NCI-H1092 treated with DMSO at 0.1 percent for 48 hours (cell line): ENCODE measurements at regions not wholly inside any gene's neighbourhood (a gene's known extent, or its start where the extent isn't known, plus 50 kb on each side); places are given as distances from the start of the nearest gene placed in this dataset.
"Not testable (repeated sequence)": the region's sequence is repeated elsewhere in the genome, so short reads cannot be mapped to it uniquely, and the experiment has no call there.

ENCODE experiments used
- DNase-seq: peaks from one replicate; lab custom pipeline; 2025; lab: John Stamatoyannopoulos, UW

- no peak for DNase-seq
These were observed 113.9 kb upstream of the DYRK2 start for GRCh38 chr12:67534681-67535080.

GRCh38 chr12:67535176-67535575 is 113.4 kb upstream of the DYRK2 start:
- no peak for DNase-seq

GRCh38 chr12:67535971-67536370 is 112.6 kb upstream of the DYRK2 start:
- no peak for DNase-seq

GRCh38 chr12:67539329-67539728 is 109.2 kb upstream of the DYRK2 start:
- no peak for DNase-seq

- DNase-seq: no peak
These were observed 108.6 kb upstream of the DYRK2 start for GRCh38 chr12:67539946-67540345.

DNA sequence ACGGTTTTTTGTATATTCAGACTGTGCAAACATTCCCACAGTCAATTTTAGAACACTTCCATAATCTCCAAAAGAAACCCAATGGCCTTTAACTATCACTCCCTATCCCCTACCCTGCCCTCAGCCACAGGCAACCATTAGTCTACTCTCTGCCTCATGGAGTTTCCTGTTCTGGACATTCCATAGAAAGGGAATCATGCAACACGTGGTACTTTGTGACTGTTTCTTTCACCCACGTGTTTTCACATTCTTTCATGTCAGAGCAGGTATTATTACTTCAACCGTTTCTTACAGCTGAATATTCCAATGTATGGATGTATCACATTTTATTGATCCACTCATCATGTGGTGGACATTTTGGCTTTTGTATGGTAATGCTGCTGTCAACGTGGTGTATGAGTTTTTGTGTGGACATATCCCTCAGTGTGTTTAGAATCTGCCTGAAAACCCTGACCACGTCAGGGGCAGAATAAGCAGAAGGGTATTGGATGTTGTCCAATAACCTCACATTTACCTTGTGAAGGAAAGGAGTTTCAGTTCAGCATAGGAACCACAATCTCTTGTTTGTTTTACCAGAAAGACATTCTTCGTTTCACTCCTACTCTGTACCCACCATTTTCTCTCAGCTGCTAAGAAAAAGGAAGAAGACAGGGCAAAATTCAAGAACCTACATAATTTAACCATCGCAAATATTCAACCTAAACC is 107.5 kb upstream of the DYRK2 start:
- DNase-seq: no peak

GRCh38 chr12:67541625-67541991 is 106.9 kb upstream of the DYRK2 start:
- no peak for DNase-seq

GRCh38 chr12:67543021-67543770 is 105.3 kb upstream of the DYRK2 start:
- no peak for DNase-seq

GRCh38 chr12:67545298-67545697 is 103.2 kb upstream of the DYRK2 start:
- DNase-seq: no peak

GRCh38 chr12:67546746-67547145 is 101.8 kb upstream of the DYRK2 start:
- no peak for DNase-seq

- DNase-seq: not testable (repeated sequence)
These were observed 93.3 kb upstream of the DYRK2 start for GRCh38 chr12:67555075-67555717.

DNA sequence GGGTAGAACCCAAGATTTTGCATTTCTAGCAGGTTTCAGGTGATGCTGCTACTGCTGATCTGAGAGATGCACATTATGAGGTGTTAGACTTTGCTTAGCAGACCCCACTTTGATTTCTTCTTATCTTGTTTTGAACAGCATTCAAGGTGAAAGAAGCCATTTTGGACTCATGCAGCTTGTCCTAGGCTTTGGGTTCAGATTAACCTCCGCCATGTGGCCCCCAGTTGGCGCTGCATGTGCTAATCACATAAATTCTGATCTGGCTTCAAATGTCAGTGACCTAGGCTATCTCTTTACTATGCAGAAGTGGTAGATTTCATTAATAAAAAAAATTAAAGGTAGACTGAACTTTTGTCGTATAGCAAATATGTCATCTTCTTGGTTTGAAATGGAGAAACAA is 89.8 kb upstream of the DYRK2 start:
- DNase-seq: no peak

- DNase-seq: no peak
These were observed 88.8 kb upstream of the DYRK2 start for GRCh38 chr12:67559751-67560150.

- DNase-seq: no peak
These were observed 85.8 kb upstream of the DYRK2 start for GRCh38 chr12:67562513-67563287.

DNA sequence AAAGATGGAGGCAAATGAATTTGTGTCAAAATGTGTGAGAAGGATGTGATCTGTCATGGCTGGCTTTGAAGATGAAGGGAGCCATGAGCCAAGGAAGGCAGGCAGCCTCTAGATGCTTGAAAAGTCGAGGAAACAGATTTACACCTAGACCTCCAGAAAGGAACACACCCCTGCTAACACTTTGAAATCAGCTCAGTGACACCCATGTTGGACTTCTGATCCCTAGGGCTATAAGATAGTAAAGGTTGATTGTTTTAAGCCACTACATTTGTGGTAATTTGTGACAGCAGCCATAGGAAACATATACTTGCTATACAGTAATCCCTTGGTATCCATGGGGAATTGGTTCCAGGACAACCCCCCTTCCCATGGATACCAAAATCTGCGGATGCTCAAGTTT is 80.5 kb upstream of the DYRK2 start:
- DNase-seq: no peak

GRCh38 chr12:67572492-67572891 is 76.1 kb upstream of the DYRK2 start:
- DNase-seq: no peak

- no peak for DNase-seq
These were observed 75.0 kb upstream of the DYRK2 start for GRCh38 chr12:67573566-67573965.

DNA sequence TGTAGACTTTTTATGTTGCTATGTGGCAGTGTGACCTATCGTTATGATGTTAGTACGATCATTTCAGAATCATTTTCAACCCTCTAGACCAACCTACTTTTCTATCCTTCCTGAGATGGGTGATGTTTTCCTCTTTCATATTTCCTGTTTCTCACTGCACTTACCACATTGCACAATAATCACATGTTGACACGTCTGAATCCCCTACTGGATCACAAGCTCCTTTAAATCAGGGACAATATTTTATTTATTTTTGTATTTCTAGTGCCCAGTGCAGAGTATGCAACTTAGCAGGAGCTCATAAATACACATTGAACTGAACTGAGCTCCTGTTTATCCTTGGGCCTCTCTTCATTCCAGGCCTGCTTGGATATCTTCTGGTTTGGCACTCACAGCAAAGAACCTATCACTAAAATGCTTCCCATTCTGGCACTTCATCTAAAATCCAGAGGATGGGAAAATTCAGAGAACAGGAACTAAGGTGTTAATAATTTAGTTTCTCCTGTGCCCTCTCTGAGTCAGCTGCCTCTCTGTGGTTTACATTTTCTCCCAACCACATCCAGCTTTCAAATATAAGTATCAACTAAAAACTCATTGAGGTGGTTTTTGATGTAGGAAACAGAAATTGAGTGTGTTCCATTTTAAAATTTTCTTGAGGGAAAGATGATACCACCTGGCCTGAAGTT is 69.4 kb upstream of the DYRK2 start:
- no peak for DNase-seq

GRCh38 chr12:67579662-67580003 is 68.9 kb upstream of the DYRK2 start:
- DNase-seq: no peak

DNA sequence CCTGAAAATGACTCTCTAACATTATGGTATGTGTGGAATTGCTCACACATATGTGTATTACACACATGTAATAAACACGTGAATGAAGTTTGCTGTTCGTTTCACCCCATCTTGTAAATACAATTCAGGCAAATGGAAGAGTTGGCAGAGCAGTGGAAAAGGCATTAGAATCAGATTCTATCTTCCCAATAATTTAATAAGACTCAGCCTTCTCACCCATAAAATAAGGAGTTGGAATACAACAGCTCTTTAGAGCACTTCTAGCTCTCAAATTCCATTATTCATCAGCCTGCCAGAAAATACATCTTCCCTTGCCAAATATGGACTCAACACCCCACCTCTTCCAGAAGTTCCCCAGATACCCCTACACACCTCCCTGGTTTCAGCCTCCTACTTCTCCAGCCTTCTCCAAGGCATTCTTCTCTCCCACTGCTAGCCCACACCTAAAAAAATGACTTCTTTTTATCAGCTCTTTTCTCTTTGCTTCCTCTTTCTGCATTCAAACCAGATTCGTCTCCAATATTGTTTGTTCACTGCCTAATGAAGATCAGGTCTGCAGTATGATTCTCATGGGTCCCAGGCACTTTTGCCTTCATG is 66.2 kb upstream of the DYRK2 start:
- no peak for DNase-seq

DNA sequence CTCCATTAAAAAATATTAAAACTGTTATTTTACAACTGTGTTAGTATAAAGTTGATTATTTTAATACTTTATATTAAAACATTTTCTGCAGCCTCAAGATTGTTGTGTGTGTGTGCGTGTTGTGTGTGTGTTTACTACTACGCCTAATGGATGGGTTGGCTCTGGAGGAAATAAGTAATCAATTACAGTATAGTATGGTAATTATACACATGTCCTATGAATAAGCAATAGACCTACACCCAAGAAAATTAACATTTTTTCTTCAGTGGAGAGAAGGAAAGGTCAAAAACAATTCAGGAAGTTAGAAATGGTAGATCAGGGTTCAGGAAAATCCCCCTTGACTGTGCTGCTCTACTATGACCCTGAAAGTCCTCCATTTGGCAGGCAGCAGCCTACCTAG is 65.7 kb upstream of the DYRK2 start:
- no peak for DNase-seq

GRCh38 chr12:67586951-67587350 is 61.6 kb upstream of the DYRK2 start:
- no peak for DNase-seq
